GM23248 (cell line): ENCODE measurements at regions not wholly inside any gene's neighbourhood (a gene's known extent, or its start where the extent isn't known, plus 50 kb on each side); places are given as distances from the start of the nearest gene placed in this dataset.

ENCODE experiments used
- DNase-seq: peaks from one replicate; pipeline ENCODE4 v3.0.0-alpha.2; 2015
- H2AFZ ChIP-seq: fragments of 200-600 bp; sonication (generic); 2 replicates; pipeline ENCODE4 v1.6.1; 2016; ENCODE audit warnings: antibody characterized with exemption
- H3F3A ChIP-seq: fragments of 200-600 bp; sonication (generic); 2 replicates; pipeline ENCODE4 v1.6.1; 2016; ENCODE audit warnings: mild to moderate bottlenecking, antibody characterized with exemption, mixed run types; ENCODE audit not compliant: insufficient read depth
- H3K27ac ChIP-seq: fragments of 200-600 bp; sonication (generic); 2 replicates; pipeline ENCODE4 v1.5.1; 2016; ENCODE audit warnings: mild to moderate bottlenecking
- H3K27me3 ChIP-seq: fragments of 200-600 bp; sonication (generic); replicated peaks from 2 replicates; pipeline ENCODE4 v1.6.1; 2016; ENCODE audit warnings: mild to moderate bottlenecking; ENCODE audit not compliant: insufficient read depth
- H3K36me3 ChIP-seq: fragments of 200-600 bp; sonication (generic); 2 replicates; pipeline ENCODE4 v1.6.1; 2016; ENCODE audit warnings: low read depth, mild to moderate bottlenecking
- H3K4me1 ChIP-seq: fragments of 200-600 bp; sonication (generic); 2 replicates; pipeline ENCODE4 v1.6.1; 2016; ENCODE audit warnings: mild to moderate bottlenecking; ENCODE audit not compliant: insufficient read depth
- H3K4me2 ChIP-seq: fragments of 200-600 bp; sonication (generic); one replicate; pipeline ENCODE4 v1.6.1; 2016; ENCODE audit warnings: mild to moderate bottlenecking; ENCODE audit not compliant: unreplicated experiment
- H3K4me3 ChIP-seq: fragments of 200-600 bp; sonication (generic); 2 replicates; pipeline ENCODE4 v1.5.1; 2016; ENCODE audit warnings: mild to moderate bottlenecking
- H3K79me2 ChIP-seq: fragments of 200-600 bp; sonication (generic); 2 replicates; pipeline ENCODE4 v1.6.1; 2016; ENCODE audit warnings: mild to moderate bottlenecking; ENCODE audit not compliant: insufficient read depth
- H3K9ac ChIP-seq: fragments of 200-600 bp; sonication (generic); 2 replicates; pipeline ENCODE4 v1.6.1; 2016; ENCODE audit warnings: mild to moderate bottlenecking
- H3K9me2 ChIP-seq: fragments of 200-600 bp; sonication (generic); 2 replicates; pipeline ENCODE4 v1.6.1; 2016; ENCODE audit warnings: mixed run types, mild to moderate bottlenecking, moderate library complexity; ENCODE audit not compliant: insufficient read depth
- H3K9me3 ChIP-seq: fragments of 200-600 bp; sonication (generic); one replicate; pipeline ENCODE4 v1.6.1; 2017; ENCODE audit warnings: low read depth
- H4K20me1 ChIP-seq: fragments of 200-600 bp; sonication (generic); 2 replicates; pipeline ENCODE4 v1.6.0; 2016; ENCODE audit not compliant: insufficient read depth
- EZH2 ChIP-seq: fragments of 200-600 bp; sonication (generic); IDR thresholded peaks from 2 replicates; pipeline ENCODE4 v1.6.1; 2018; ENCODE audit warnings: antibody characterized with exemption, mild to moderate bottlenecking; ENCODE audit not compliant: insufficient read depth, poor library complexity, severe bottlenecking
- EZH2phosphoT487 ChIP-seq: fragments of 200-600 bp; sonication (generic); IDR thresholded peaks from 2 replicates; pipeline ENCODE4 v1.6.1; 2018; ENCODE audit warnings: antibody characterized with exemption, moderate library complexity, mild to moderate bottlenecking, low read depth; ENCODE audit not compliant: insufficient read depth
- WGBS, 2 experiments: methylation state at CpG; one replicate each; pipeline ENCODE4 v1.1.6; 2015 to 2017; ENCODE audit warnings: low lambda C conversion rate in 2 of 2, low coverage in 1 of 2; ENCODE audit errors: missing lambda C conversion rate in 2 of 2; 5-methylcytosine and 5-hydroxymethylcytosine counted together
- in situ Hi-C: fragments of 300-500 bp; cut with MboI; formaldehyde crosslinking; loops from 2 replicates; pipeline ENCODE4 v1.15.0; 2020

DNA sequence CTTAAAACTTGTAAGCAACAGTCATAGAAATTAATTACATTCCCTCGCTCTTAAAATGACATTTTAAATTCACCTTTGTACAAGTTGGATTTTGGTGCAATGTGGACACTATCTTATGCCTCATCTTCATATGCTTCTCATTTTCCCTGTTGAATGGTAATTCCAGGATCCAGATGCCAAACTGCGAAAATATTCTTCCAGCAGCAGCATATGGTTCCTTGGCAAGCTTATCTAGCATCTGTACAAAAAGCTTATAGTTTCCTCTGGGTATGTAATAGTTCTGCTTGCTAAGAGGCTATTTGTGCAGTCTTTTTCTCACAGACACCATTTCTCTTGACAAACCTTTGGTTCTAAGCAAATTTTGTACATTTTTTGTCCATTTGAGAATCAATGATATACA is 2079.7 kb upstream of the AGA start:
- Histone ChIP-seq H3K27ac (no peak overlapping the region), H3K9me3 (peaks cover 5% of the 10 kb centered on the region), H3K79me2 (no peaks in the 10 kb centered on the region), H4K20me1 (no peaks in the 10 kb centered on the region), H3K9me2 (no peaks in the 10 kb centered on the region), H2AFZ (no peak overlapping the region), H3K27me3 (no peaks in the 10 kb centered on the region), H3K36me3 (no peaks in the 10 kb centered on the region), H3K4me1 (no peaks in the 10 kb centered on the region), H3K9ac (no peak overlapping the region), H3K4me3 (no peak overlapping the region), H3F3A (no peaks in the 10 kb centered on the region), H3K4me2 (no peak overlapping the region)
- TF ChIP-seq EZH2 (no peak), EZH2phosphoT487 (no peak)
- in situ Hi-C loops = no loop called here
- no peak for DNase-seq
- 0 to 1% methylated on average over 2 of the region's 2 CpGs for WGBS, 2 experiments

DNA sequence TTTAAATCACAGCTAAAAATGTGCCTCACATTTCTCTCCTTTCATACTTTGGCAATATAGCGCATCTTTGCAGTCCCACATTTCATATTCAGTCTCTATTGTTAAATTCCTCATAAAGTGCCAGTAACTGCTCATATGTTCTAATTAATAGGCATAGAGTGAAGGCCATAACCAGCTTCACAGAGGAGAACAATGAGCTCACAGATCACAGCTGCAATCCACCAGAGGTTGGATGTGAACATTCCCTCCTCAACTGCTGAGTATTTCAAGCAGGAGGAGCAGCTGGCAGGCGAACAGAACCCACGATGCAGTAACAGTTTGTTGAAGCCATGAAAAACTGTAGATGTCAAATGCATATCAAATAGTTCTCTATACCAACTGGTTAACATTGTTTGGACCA is 2088.7 kb upstream of the AGA start:
- in situ Hi-C loops = no loop called here
- no peak for TF ChIP-seq EZH2phosphoT487
- TF ChIP-seq EZH2 = no peak
- Histone ChIP-seq H3K9me2 (no peaks in the 10 kb centered on the region), H3K4me1 (no peaks in the 10 kb centered on the region), H3K79me2 (no peaks in the 10 kb centered on the region), H4K20me1 (no peaks in the 10 kb centered on the region), H3K27me3 (no peaks in the 10 kb centered on the region), H3K4me2 (no peak overlapping the region), H3K9ac (no peak overlapping the region), H3F3A (no peaks in the 10 kb centered on the region), H3K4me3 (no peak overlapping the region), H3K27ac (no peak overlapping the region), H2AFZ (no peak overlapping the region), H3K9me3 (no peaks in the 10 kb centered on the region), H3K36me3 (no peaks in the 10 kb centered on the region)
- WGBS, 2 experiments = 4 to 10% methylated on average over 3 of the region's 3 CpGs
- no peak for DNase-seq

DNA sequence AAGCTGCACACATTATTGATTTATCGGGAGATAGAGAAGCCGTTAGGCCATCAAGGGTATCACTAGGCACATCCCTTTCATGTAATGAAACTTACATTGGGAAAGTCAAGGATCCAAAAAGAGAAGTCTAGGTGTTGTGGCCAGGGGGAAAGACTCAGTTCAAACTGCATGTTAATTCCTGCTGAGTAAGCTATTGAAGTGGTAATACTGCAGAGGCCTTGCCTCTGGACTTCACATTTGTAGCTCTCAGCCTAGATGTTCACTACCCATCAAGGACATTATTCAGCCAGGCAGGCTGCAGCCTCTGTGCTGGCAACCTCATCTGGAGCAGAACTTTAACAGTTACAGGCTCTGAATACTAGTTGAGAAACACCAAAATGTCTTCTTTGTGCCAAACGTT is 2094.5 kb upstream of the AGA start:
- H3K27me3 ChIP-seq = no peaks in the 10 kb centered on the region
- no peaks in the 10 kb centered on the region for H3K9me2 ChIP-seq
- in situ Hi-C loops = no loop called here
- WGBS, 2 experiments = 22 to 32% methylated on average over 3 of the region's 3 CpGs
- H3F3A ChIP-seq = no peaks in the 10 kb centered on the region
- H3K36me3 ChIP-seq = no peaks in the 10 kb centered on the region
- TF ChIP-seq EZH2 (no peak), EZH2phosphoT487 (no peak)
- no peak for DNase-seq
- H3K27ac ChIP-seq = no peak overlapping the region
- no peak overlapping the region for H3K9ac ChIP-seq
- H3K79me2 ChIP-seq = no peaks in the 10 kb centered on the region
- no peaks in the 10 kb centered on the region for H3K9me3 ChIP-seq
- no peak overlapping the region for H3K4me3 ChIP-seq
- H4K20me1 ChIP-seq = no peaks in the 10 kb centered on the region
- no peak overlapping the region for H3K4me2 ChIP-seq
- H3K4me1 ChIP-seq = no peaks in the 10 kb centered on the region
- H2AFZ ChIP-seq = no peak overlapping the region

DNA sequence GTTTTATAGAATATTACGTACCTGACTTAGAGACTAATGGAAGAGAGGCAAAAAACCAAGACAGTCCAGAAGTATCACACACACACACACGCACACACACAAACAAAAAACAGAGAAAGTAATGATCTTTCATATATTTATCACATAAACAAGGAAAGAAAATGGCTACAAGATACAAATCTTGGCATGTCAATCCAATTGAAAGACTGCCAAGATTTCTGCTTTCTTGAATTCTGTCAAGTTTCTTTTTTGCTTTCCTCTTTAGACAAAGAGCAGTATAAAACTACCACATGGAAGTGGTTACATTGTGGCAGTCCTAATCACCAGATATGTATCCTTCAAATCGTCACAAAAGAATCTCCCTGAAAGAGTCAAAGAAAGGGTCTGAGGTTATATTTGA is 2097.4 kb upstream of the AGA start:
- no peak for DNase-seq
- no peaks in the 10 kb centered on the region for H3K79me2 ChIP-seq
- no peak overlapping the region for H3K4me2 ChIP-seq
- H3K9me3 ChIP-seq = no peaks in the 10 kb centered on the region
- TF ChIP-seq EZH2 = no peak
- no peak for TF ChIP-seq EZH2phosphoT487
- H3F3A ChIP-seq = no peaks in the 10 kb centered on the region
- in situ Hi-C loops = no loop called here
- H3K9me2 ChIP-seq = no peaks in the 10 kb centered on the region
- H2AFZ ChIP-seq = no peak overlapping the region
- H3K4me3 ChIP-seq = no peak overlapping the region
- no peak overlapping the region for H3K27ac ChIP-seq
- no peaks in the 10 kb centered on the region for H4K20me1 ChIP-seq
- H3K27me3 ChIP-seq = no peaks in the 10 kb centered on the region
- no peaks in the 10 kb centered on the region for H3K4me1 ChIP-seq
- H3K36me3 ChIP-seq = no peaks in the 10 kb centered on the region
- H3K9ac ChIP-seq = no peak overlapping the region
- WGBS, 2 experiments = 12% methylated on average over 3 of the region's 3 CpGs

DNA sequence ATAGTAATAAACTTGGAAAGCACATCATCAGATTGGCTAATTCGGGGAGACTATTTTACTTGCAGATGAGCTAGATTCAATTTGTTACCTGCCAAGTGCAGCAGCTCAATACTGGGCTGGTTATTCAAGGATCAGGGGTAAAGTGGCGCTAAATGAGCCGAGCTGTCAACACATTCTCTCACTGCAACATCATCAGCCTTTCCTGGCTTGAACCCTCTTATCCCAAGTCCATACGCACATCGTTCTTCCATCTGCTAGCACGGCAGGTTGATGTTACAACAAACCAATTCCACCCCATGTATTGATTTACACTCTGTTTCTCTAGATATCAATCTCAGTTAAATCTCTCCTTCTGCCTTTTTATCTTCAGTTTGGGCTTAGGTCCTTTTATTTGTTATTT is 2101.5 kb upstream of the AGA start:
- DNase-seq = no peak
- Histone ChIP-seq H2AFZ (no peak overlapping the region), H3K4me1 (no peaks in the 10 kb centered on the region), H3K9me3 (no peaks in the 10 kb centered on the region), H3K36me3 (no peaks in the 10 kb centered on the region), H3K27ac (no peak overlapping the region), H3K79me2 (no peaks in the 10 kb centered on the region), H3K4me2 (no peak overlapping the region), H4K20me1 (no peaks in the 10 kb centered on the region), H3K4me3 (no peak overlapping the region), H3K9me2 (no peaks in the 10 kb centered on the region), H3K9ac (no peak overlapping the region), H3K27me3 (no peaks in the 10 kb centered on the region), H3F3A (no peaks in the 10 kb centered on the region)
- 26 to 36% methylated on average over 6 of the region's 6 CpGs for WGBS, 2 experiments
- in situ Hi-C loops = no loop called here
- TF ChIP-seq EZH2phosphoT487 = no peak
- no peak for TF ChIP-seq EZH2
